Neuronal stem cell (in vitro differentiated cells): ENCODE measurements at regions not wholly inside any gene's neighbourhood (a gene's known extent, or its start where the extent isn't known, plus 50 kb on each side); places are given as distances from the start of the nearest gene placed in this dataset.

Experiments
- DNase-seq: peaks from one replicate; pipeline ENCODE4 v3.0.0-alpha.2; 2013; ENCODE audit warnings: low spot score
- H2AFZ ChIP-seq: one replicate; pipeline ENCODE4 v1.6.1; 2013; ENCODE audit warnings: mild to moderate bottlenecking, low read length, inconsistent platforms
- H2AK5ac ChIP-seq: 2 replicates; pipeline ENCODE4 v1.6.1; 2013; ENCODE audit warnings: low read depth, mild to moderate bottlenecking, inconsistent platforms, low read length, moderate library complexity, mixed read lengths
- H2BK120ac ChIP-seq: 2 replicates; pipeline ENCODE4 v1.6.1; 2013; ENCODE audit warnings: low read depth, mild to moderate bottlenecking, inconsistent platforms, low read length, moderate library complexity, mixed read lengths
- H2BK12ac ChIP-seq: one replicate; pipeline ENCODE4 v1.6.1; 2013; ENCODE audit warnings: low read length, inconsistent platforms
- H2BK15ac ChIP-seq: 2 replicates; pipeline ENCODE4 v1.6.1; 2013; ENCODE audit warnings: mild to moderate bottlenecking, low read length, inconsistent platforms, mixed read lengths
- H2BK5ac ChIP-seq: one replicate; pipeline ENCODE4 v1.6.1; 2013; ENCODE audit warnings: inconsistent platforms, mild to moderate bottlenecking, low read length, moderate library complexity
- H3K14ac ChIP-seq: one replicate; pipeline ENCODE4 v1.6.1; 2013; ENCODE audit warnings: low read length, inconsistent platforms
- H3K18ac ChIP-seq: 2 replicates; pipeline ENCODE4 v1.6.1; 2013; ENCODE audit warnings: low read length, inconsistent platforms
- H3K23ac ChIP-seq: 2 replicates; pipeline ENCODE4 v1.6.1; 2013; ENCODE audit warnings: low read depth, mild to moderate bottlenecking, mixed read lengths, low read length, inconsistent platforms; ENCODE audit not compliant: poor library complexity
- H3K27ac ChIP-seq: replicated peaks from 3 replicates; pipeline ENCODE4 v1.5.1; 2013; ENCODE audit warnings: low read length, inconsistent platforms
- H3K27me3 ChIP-seq, 3 experiments: 2 replicates each; pipeline ENCODE4 v1.6.1; 2013; ENCODE audit warnings: low read length in 3 of 3, mild to moderate bottlenecking in 2 of 3, inconsistent platforms in 1 of 3, low read depth in 1 of 3, mixed read lengths in 1 of 3, moderate library complexity in 1 of 3; ENCODE audit not compliant: control insufficient read depth in 3 of 3, insufficient read depth in 3 of 3
- H3K36me3 ChIP-seq, 2 donors: replicated peaks in 1 of 2; 2 replicates each; pipeline ENCODE4 v1.6.1; 2013; ENCODE audit warnings: low read length in 2 of 2; ENCODE audit not compliant: control insufficient read depth in 2 of 2, insufficient read depth in 2 of 2
- H3K4ac ChIP-seq: 2 replicates; pipeline ENCODE4 v1.6.1; 2013; ENCODE audit warnings: inconsistent platforms, mild to moderate bottlenecking, low read length, moderate library complexity
- H3K4me1 ChIP-seq, 2 donors: 1 replicate in 1 of 2; 2 replicates in 1 of 2; pipeline ENCODE4 v1.6.1; 2013; ENCODE audit warnings: low read length in 2 of 2, low read depth in 1 of 2; ENCODE audit not compliant: control insufficient read depth in 2 of 2, insufficient read depth in 1 of 2
- H3K4me2 ChIP-seq: one replicate; pipeline ENCODE4 v1.6.1; 2013; ENCODE audit warnings: mild to moderate bottlenecking, low read length, inconsistent platforms; ENCODE audit not compliant: insufficient read depth, poor library complexity, severe bottlenecking
- H3K4me3 ChIP-seq, 2 donors: 2 replicates each; pipeline ENCODE4 v1.5.1; 2013; ENCODE audit warnings: low read length in 2 of 2, mild to moderate bottlenecking in 2 of 2, inconsistent platforms in 1 of 2, moderate library complexity in 1 of 2
- H3K79me1 ChIP-seq: one replicate; pipeline ENCODE4 v1.6.1; 2013; ENCODE audit warnings: low read depth, mild to moderate bottlenecking, inconsistent platforms, low read length, moderate library complexity
- H3K9ac ChIP-seq: one replicate; pipeline ENCODE4 v1.6.1; 2013; ENCODE audit warnings: mild to moderate bottlenecking, low read depth, low read length, inconsistent platforms; ENCODE audit not compliant: poor library complexity
- H3K9me3 ChIP-seq, 2 donors: replicated peaks in 1 of 2; 2 replicates each; pipeline versions ENCODE3 to v1.6.1; 2013; ENCODE audit warnings: low read length in 2 of 2, mild to moderate bottlenecking in 2 of 2, inconsistent platforms in 1 of 2, low read depth in 1 of 2, mixed read lengths in 1 of 2, moderate library complexity in 1 of 2; ENCODE audit not compliant: control insufficient read depth in 2 of 2, insufficient read depth in 1 of 2
- H4K8ac ChIP-seq: one replicate; pipeline ENCODE4 v1.6.1; 2013; ENCODE audit warnings: low read depth, mild to moderate bottlenecking, inconsistent platforms, low read length, moderate library complexity
- H4K91ac ChIP-seq: one replicate; pipeline ENCODE4 v1.6.1; 2013; ENCODE audit warnings: low read length, low read depth, mild to moderate bottlenecking, inconsistent platforms; ENCODE audit not compliant: poor library complexity
- WGBS, 2 donors: extraction: QIAGEN DNeasy Blood & Tissue Kit; methylation state at CpG; one replicate each; pipeline ENCODE4 v1.1.7; 2013; ENCODE audit warnings: missing lambda C conversion rate in 2 of 2, mixed read lengths in 1 of 2; ENCODE audit not compliant: insufficient read length in 2 of 2, insufficient replicate concordance in 1 of 2; ENCODE audit errors: extremely low coverage in 2 of 2; 5-methylcytosine and 5-hydroxymethylcytosine counted together

- DNase-seq = no peak
- WGBS, 2 donors = no CpG with 5 or more reads among the region's 8 CpGs
- peaks cover 33 to 44% of the 10 kb centered on the region in 2 donors for H3K4me1 ChIP-seq
These were observed 69.8 kb downstream of the CPN2 start for GRCh38 chr3:194281306-194281705.

GRCh38 chr3:194281766-194282165 lies 69.4 kb downstream of the CPN2 start:
- Histone ChIP-seq H3K4me2 (no peak overlapping the region), H2BK12ac (no peak overlapping the region), H2AFZ (no peak overlapping the region), H2BK15ac (no peak overlapping the region), H3K4me3 (no peak overlapping the region), H2AK5ac (peak overlapping the region; percentile 73), H4K91ac (no peak overlapping the region), H3K14ac (no peak overlapping the region), H3K79me1 (no peaks in the 10 kb centered on the region), H3K23ac (no peak overlapping the region), H3K4ac (no peak overlapping the region), H3K4me1 (peaks cover 35 to 43% of the 10 kb centered on the region in 2 donors), H4K8ac (no peak overlapping the region), H3K27ac (no peak overlapping the region), H3K9me3 (no peaks in the 10 kb centered on the region), H3K9ac (no peak overlapping the region), H2BK5ac (no peak overlapping the region), H2BK120ac (no peak overlapping the region), H3K36me3 (no peaks in the 10 kb centered on the region), H3K27me3 (peaks cover 0 to 4% (median 0%) of the 10 kb centered on the region in 3 experiments), H3K18ac (no peak overlapping the region)
- no CpG with 5 or more reads among the region's 10 CpGs for WGBS, 2 donors
- DNase-seq = no peak

More at GRCh38 chr3:194281306-194281705, 69.8 kb downstream of the CPN2 start:
- H3K4ac ChIP-seq = no peak overlapping the region
- no peak overlapping the region for H2AFZ ChIP-seq
- H3K27me3 ChIP-seq = peaks cover 0 to 4% (median 0%) of the 10 kb centered on the region in 3 experiments
- no peak overlapping the region for H4K91ac ChIP-seq
- peak overlapping the region; percentile 11 for H3K18ac ChIP-seq
- H4K8ac ChIP-seq = no peak overlapping the region
- no peak overlapping the region for H3K23ac ChIP-seq
- H3K9ac ChIP-seq = no peak overlapping the region
- H2BK5ac ChIP-seq = no peak overlapping the region
- no peaks in the 10 kb centered on the region for H3K9me3 ChIP-seq
- H3K4me2 ChIP-seq = no peak overlapping the region
- H3K36me3 ChIP-seq = no peaks in the 10 kb centered on the region
- no peak overlapping the region for H2BK12ac ChIP-seq
- H3K14ac ChIP-seq = no peak overlapping the region
- H3K4me3 ChIP-seq = no peak overlapping the region
- H2AK5ac ChIP-seq = peak overlapping the region; percentile 73
- H2BK120ac ChIP-seq = no peak overlapping the region
- H3K27ac ChIP-seq = no peak overlapping the region
- H3K79me1 ChIP-seq = no peaks in the 10 kb centered on the region
- H2BK15ac ChIP-seq = peak overlapping the region; percentile 22

GRCh38 chr3:194282436-194283122 lies 68.5 kb downstream of the CPN2 start:
- H4K91ac ChIP-seq = no peak overlapping the region
- peaks cover 0 to 4% (median 0%) of the 10 kb centered on the region in 3 experiments for H3K27me3 ChIP-seq
- no peaks in the 10 kb centered on the region for H3K9me3 ChIP-seq
- H3K27ac ChIP-seq = no peak overlapping the region
- no peak overlapping the region for H3K4ac ChIP-seq
- no peak for DNase-seq
- H2BK15ac ChIP-seq = peak overlapping the region; percentile 52
- H2AK5ac ChIP-seq = peak overlapping the region; percentile 73
- H2AFZ ChIP-seq = no peak overlapping the region
- H3K4me3 ChIP-seq = no peak overlapping the region
- no peak overlapping the region for H3K9ac ChIP-seq
- H3K23ac ChIP-seq = peak overlapping the region; percentile 22
- H2BK120ac ChIP-seq = no peak overlapping the region
- no peaks in the 10 kb centered on the region for H3K36me3 ChIP-seq
- H2BK5ac ChIP-seq = peak overlapping the region; percentile 68
- H3K4me2 ChIP-seq = no peak overlapping the region
- H3K4me1 ChIP-seq = peaks cover 32 to 41% of the 10 kb centered on the region in 2 donors
- peak overlapping the region; percentile 86 for H3K18ac ChIP-seq
- WGBS, 2 donors = no CpG with 5 or more reads among the region's 15 CpGs
- no peak overlapping the region for H4K8ac ChIP-seq
- H3K79me1 ChIP-seq = no peaks in the 10 kb centered on the region
- peak overlapping the region; percentile 49 for H2BK12ac ChIP-seq
- no peak overlapping the region for H3K14ac ChIP-seq

GRCh38 chr3:194283221-194284006 lies 67.7 kb downstream of the CPN2 start:
- DNase-seq = no peak
- Histone ChIP-seq H3K4ac (no peak overlapping the region), H3K9ac (no peak overlapping the region), H3K9me3 (no peaks in the 10 kb centered on the region), H3K23ac (no peak overlapping the region), H3K4me3 (no peak overlapping the region), H4K91ac (no peak overlapping the region), H3K4me2 (no peak overlapping the region), H4K8ac (no peak overlapping the region), H2AFZ (no peak overlapping the region), H3K18ac (peak overlapping the region; percentile 9), H3K4me1 (peaks cover 33 to 40% of the 10 kb centered on the region in 2 donors), H2AK5ac (no peak overlapping the region), H2BK120ac (no peak overlapping the region), H3K79me1 (no peaks in the 10 kb centered on the region), H3K14ac (no peak overlapping the region), H3K36me3 (no peaks in the 10 kb centered on the region), H3K27me3 (peaks cover 0 to 4% (median 0%) of the 10 kb centered on the region in 3 experiments), H3K27ac (no peak overlapping the region), H2BK12ac (no peak overlapping the region), H2BK5ac (no peak overlapping the region), H2BK15ac (no peak overlapping the region)
- WGBS, 2 donors = no CpG with 5 or more reads among the region's 12 CpGs
